ENCODE measurements at regions not wholly inside any gene's neighbourhood (a gene's known extent, or its start where the extent isn't known, plus 50 kb on each side); places are given as distances from the start of the nearest gene placed in this dataset.

DNA sequence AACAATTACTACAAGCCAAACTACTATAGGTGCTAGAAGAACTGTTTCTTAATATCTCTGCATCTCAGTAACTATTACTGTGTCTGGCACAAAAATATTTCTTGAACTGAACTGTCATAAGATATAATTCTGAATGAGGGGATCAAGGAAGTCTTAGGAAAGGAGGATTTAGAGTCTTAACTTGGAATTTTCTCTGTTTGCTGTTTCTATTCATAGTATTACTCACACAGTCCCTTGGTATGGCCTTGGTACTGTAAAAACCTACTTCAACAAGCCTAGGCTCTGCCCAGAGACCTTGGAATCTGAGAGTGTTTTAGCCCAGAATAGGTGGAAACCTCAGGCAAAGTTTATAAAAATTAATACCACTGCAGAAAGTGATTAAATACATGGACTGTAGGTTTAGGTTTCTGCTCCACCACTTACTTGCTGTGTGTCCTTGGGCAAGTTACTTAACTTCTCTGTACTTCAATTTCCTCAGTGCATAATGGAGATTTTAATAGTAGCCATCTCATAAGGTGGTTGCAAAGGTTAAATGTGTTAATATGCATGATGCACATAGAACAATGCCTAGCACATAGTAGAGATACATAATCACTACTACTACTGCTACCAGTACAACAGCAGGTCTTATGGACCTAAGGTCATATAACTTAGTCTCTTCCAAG is 87.4 kb upstream of the NFIA start:
- Mint-ChIP-seq H3K27me3 (peaks cover 2% of the 10 kb centered on the region), H3K27ac (no peak overlapping the region)
- ATAC-seq: no peak

DNA sequence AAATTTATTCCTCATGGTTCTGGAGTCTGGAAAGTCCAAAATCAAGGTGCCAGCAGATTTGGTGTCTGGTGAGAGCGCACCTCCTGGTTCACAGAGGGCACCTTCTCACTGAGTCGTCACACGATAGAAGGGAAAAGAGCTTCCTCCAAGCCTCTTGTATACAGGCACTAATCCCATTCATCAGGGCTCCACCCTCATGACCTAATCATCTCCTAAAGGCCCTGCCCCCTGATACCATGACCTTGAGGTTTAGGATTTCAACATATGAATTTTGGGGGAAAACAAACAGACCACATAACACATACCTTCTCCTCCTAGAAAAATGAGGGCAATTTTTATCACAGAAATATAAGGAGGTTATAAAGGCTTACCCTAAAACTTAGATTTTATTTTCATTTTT is 88.0 kb upstream of the NFIA start:
- peaks cover 2% of the 10 kb centered on the region for H3K27me3 Mint-ChIP-seq
- no peaks in the 10 kb centered on the region for H3K9me3 Mint-ChIP-seq
- no peak for DNase-seq
- H3K27ac Mint-ChIP-seq: no peak overlapping the region
- no peak overlapping the region for H3K4me3 Mint-ChIP-seq
- H3K4me1 Mint-ChIP-seq: no peaks in the 10 kb centered on the region
- H3K36me3 Mint-ChIP-seq (ENCODE audit: low read depth): no peaks in the 10 kb centered on the region
- ATAC-seq: no peak

More for the DNA sequence above, 87.4 kb upstream of the NFIA start:
- H3K36me3 Mint-ChIP-seq (ENCODE audit: low read depth): no peaks in the 10 kb centered on the region
- no peaks in the 10 kb centered on the region for H3K4me1 Mint-ChIP-seq
- no peaks in the 10 kb centered on the region for H3K9me3 Mint-ChIP-seq
- H3K4me3 Mint-ChIP-seq: no peak overlapping the region
- no peak for DNase-seq

DNA sequence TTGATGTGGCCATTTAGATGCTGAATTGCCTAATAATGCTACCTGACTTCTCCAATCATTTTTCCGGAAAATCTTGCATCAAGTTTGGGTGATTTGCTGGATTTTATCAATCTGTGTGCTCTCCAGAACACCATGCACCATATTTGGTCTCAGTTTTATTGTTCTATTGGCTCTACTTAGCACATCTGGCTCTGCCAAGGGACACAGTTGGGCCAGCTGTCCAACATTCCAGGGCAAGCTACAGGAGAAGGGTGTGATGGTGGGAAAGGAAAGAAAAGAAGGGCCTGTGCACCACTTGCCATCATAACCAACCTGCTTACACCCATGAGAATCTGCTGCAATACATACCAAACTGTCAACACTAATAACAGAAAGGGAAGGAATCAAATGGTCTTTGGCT is 90.2 kb upstream of the NFIA start:
- no peaks in the 10 kb centered on the region for H3K9me3 Mint-ChIP-seq
- H3K36me3 Mint-ChIP-seq (ENCODE audit: low read depth): no peaks in the 10 kb centered on the region
- H3K4me1 Mint-ChIP-seq: no peaks in the 10 kb centered on the region
- no peak overlapping the region for H3K4me3 Mint-ChIP-seq
- no peak for ATAC-seq
- no peak for DNase-seq
- H3K27ac Mint-ChIP-seq: no peak overlapping the region
- H3K27me3 Mint-ChIP-seq: peaks cover 2% of the 10 kb centered on the region

DNA sequence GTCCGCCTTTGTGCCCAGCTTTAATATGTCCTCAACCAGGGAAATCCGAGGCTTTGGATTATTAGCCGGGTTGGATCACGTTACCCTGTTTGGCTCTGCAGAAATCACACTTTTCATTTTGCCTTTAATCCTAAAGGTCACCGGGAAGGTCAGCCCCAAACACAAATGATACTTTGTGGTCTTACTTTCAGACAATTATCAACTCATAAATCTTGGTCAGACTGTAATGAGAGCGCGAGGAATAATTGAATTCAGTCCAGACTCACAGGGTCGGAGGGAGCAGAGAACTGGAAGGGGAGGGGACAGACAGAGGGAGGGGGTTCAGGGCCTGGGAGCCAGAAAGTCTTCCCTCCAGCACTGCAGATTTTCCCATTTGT is 91.7 kb upstream of the NFIA start:
- ATAC-seq (no peak), DNase-seq (no peak)
- Mint-ChIP-seq H3K27ac (no peak overlapping the region), H3K36me3 (ENCODE audit: low read depth) (no peaks in the 10 kb centered on the region), H3K4me1 (no peaks in the 10 kb centered on the region), H3K27me3 (peaks cover 2% of the 10 kb centered on the region), H3K9me3 (no peaks in the 10 kb centered on the region), H3K4me3 (no peak overlapping the region)

DNA sequence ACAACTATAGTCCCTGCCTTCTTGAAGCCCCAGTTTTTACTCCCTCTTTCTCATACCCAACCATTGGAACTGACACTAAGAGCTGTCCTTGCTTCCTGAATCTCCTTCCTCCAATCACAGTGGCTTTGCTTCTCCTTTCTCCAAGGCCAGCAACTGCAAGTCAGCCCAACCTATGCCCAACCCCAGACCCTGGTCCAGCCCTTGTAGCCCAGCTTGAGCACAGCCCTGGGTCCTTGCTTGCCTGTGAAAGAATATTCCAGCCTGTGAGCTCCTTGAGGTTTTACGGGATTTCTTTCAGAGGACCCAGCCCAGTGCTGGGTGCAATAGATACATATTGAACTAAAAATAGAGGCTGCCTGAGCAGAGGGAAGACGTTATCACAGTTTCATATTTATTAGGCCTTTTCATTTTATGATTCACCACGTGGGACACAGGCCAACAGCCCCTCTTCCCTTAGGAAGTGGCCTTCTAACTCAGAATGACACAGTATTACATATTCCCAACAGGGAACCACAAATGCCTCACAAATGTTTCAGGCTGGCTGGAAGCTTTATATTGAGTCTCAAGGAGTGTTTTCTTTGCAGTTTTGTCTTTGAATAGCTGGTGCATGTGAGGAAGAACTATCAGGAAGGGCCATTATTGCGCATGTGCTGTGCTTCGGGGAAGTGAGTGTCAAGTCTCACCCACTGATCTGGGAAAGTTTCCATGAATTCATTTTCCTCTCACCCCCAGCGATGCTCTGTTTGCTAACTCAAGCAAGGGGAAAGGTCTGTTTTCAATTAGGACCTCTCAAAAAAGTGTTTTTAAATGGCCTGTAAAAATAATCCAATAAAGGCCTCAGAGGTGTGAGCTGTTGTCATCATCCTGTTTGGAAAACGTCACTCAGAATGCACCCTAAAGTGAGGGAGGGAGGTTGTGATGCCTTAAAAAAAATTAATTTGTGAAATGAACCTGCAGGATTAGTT is 92.3 kb upstream of the NFIA start:
- ATAC-seq (no peak), DNase-seq (no peak)
- Mint-ChIP-seq H3K4me3 (no peak overlapping the region), H3K4me1 (no peaks in the 10 kb centered on the region), H3K36me3 (ENCODE audit: low read depth) (no peaks in the 10 kb centered on the region), H3K27me3 (peaks cover 2% of the 10 kb centered on the region), H3K9me3 (no peaks in the 10 kb centered on the region), H3K27ac (no peak overlapping the region)

DNA sequence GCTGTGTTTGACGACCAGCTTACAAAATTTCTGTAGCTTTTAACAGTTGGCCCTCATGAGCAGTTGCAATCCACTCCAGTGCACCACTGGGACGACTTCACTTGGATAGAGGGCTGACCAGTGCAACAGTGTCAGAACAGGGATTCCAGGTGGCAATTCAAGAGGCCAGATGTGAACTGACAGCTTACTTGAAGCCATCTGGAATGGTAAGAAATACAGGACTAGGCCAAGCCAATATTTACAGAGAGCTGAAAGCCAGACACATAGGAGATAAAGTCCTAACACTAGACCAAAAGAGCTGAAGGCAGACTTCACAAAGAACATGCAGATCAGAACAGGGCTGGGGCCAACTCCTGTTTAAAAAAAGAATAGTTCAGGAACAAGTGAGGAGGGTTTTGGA is 93.5 kb upstream of the NFIA start:
- Mint-ChIP-seq H3K36me3 (ENCODE audit: low read depth) (no peaks in the 10 kb centered on the region), H3K27me3 (peaks cover 2% of the 10 kb centered on the region), H3K4me3 (no peak overlapping the region), H3K27ac (no peak overlapping the region), H3K4me1 (no peaks in the 10 kb centered on the region), H3K9me3 (no peaks in the 10 kb centered on the region)
- DNase-seq (no peak), ATAC-seq (no peak)

DNA sequence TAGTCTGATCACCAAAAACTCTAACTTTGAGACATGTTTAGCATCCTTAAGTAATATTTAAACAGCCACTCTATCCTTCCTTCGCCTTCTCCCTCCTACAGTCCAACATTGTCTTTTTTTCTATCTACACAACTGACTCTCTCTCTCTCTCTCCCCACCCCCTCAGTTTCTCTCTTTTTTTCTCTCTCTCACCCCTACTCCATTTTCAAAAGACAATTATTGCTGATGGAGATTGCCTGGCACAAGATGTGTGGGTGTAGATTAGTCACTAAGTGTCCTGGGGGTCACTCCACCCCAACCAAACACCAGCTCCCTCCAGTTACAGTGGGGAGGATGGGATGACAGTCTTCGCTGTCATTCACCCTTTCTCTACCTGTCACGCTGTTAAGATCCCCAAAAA is 94.5 kb upstream of the NFIA start:
- DNase-seq (no peak), ATAC-seq (no peak)
- H3K36me3 Mint-ChIP-seq (ENCODE audit: low read depth): no peaks in the 10 kb centered on the region

DNA sequence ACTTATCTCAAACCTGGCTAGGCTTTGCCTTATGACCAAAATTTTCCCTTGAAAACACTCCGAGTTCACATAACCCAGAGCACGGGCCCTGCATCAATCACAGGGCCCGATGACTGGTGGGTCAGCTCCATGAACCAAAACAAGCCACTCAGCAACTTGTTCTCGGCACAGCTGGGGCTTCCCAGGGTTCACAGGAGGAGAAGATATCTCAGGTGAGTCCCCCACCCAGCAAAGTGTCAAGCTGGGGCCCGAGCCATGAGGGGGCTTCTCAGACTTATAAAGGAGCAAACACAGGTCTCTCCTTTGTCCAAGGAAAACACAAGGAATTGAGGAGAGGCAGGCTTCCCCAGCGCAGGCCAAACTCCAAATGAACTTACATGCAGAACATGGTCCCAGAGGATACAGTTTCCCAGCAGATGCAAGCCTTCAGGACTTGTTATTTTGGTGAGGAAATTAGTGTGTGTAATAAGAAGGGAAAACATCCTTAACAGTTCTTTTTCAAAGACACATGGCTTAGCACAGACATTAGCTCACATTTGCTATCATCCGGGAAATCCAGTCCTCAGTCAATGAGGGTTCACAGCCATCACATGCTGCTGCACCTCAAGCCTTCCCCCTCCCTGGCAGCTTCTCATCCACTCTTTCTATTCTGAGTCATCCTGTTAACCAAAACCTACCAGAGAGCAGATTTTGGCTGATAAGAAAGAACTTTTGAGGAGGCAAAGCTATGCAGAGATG is 98.1 kb upstream of the NFIA start:
- no peak for DNase-seq
- peak; percentile 65 for ATAC-seq
- Mint-ChIP-seq H3K4me3 (no peak overlapping the region), H3K9me3 (no peaks in the 10 kb centered on the region), H3K27me3 (no peaks in the 10 kb centered on the region), H3K36me3 (ENCODE audit: low read depth) (no peaks in the 10 kb centered on the region), H3K4me1 (peaks cover 2% of the 10 kb centered on the region), H3K27ac (peak overlapping the region; percentile 17)

More for the DNA sequence above, 94.5 kb upstream of the NFIA start:
- Mint-ChIP-seq H3K27ac (no peak overlapping the region), H3K4me3 (no peak overlapping the region), H3K4me1 (peaks cover 2% of the 10 kb centered on the region), H3K27me3 (peaks cover 2% of the 10 kb centered on the region), H3K9me3 (no peaks in the 10 kb centered on the region)

DNA sequence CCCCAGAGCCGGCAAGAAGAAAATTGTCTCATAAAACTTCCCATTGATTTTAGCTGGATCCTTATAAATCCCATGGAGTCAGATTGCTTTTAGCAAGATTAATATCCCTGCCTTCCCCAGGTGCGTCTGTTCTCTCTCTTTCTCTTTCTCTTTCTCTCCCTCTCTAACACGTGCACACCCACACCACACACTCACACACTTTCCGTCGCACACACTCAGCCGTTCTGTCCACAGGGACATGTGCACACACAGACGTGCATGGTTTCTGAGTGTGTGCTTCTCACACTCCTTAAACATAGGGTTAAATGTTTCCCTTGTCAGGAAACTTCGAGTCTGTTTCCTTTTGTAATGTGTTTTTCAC is 98.7 kb upstream of the NFIA start:
- ATAC-seq: no peak
- H3K36me3 Mint-ChIP-seq (ENCODE audit: low read depth): no peaks in the 10 kb centered on the region

DNA sequence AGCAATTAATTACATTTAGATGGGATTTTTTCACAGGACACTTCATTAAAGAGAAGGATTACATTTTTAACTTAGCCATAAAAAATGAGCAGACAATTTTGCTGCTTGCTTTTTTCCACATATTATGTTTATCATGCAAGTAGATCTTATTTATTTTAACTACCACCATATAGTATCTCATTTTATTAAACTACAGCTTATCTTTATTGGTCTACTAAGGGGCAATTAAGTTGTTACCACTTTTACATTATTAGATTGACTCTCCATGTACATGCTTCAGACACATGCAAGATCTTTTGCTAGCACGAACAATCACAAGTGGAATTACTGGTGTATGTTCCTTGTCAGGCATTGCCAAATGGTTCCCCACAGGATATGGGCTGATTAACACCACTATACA is 99.8 kb upstream of the NFIA start:
- no peaks in the 10 kb centered on the region for H3K36me3 Mint-ChIP-seq (ENCODE audit: low read depth)
- H3K4me3 Mint-ChIP-seq: no peak overlapping the region
- peaks cover 2% of the 10 kb centered on the region for H3K4me1 Mint-ChIP-seq
- ATAC-seq (no peak), DNase-seq (no peak)
- H3K27me3 Mint-ChIP-seq: no peaks in the 10 kb centered on the region
- no peaks in the 10 kb centered on the region for H3K9me3 Mint-ChIP-seq
- no peak overlapping the region for H3K27ac Mint-ChIP-seq

More for the DNA sequence above, 98.7 kb upstream of the NFIA start:
- Mint-ChIP-seq H3K9me3 (no peaks in the 10 kb centered on the region), H3K27me3 (no peaks in the 10 kb centered on the region), H3K4me1 (peaks cover 2% of the 10 kb centered on the region), H3K27ac (peak overlapping the region; percentile 17), H3K4me3 (no peak overlapping the region)
- no peak for DNase-seq

DNA sequence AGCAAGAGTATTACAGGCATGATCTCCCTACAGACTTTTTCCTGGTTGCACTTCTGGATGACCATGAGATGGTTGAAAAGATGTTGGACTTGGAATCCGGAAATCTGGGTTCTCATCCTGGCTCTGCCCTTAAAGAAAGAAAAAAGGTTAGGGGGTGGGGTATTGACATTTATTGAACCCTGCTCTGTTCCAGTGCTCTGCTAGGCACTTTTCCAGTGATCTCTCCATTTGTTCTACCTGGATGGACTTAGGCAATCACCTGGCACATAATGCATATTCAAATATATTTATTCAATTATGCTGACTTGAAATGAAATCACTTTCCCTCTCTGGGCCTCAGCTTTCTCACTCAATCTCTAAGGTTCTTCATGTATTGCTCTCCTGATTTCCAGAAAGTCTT is 101.0 kb upstream of the NFIA start:
- no peak overlapping the region for H3K27ac Mint-ChIP-seq
- H3K27me3 Mint-ChIP-seq: no peaks in the 10 kb centered on the region
- ATAC-seq: no peak

DNA sequence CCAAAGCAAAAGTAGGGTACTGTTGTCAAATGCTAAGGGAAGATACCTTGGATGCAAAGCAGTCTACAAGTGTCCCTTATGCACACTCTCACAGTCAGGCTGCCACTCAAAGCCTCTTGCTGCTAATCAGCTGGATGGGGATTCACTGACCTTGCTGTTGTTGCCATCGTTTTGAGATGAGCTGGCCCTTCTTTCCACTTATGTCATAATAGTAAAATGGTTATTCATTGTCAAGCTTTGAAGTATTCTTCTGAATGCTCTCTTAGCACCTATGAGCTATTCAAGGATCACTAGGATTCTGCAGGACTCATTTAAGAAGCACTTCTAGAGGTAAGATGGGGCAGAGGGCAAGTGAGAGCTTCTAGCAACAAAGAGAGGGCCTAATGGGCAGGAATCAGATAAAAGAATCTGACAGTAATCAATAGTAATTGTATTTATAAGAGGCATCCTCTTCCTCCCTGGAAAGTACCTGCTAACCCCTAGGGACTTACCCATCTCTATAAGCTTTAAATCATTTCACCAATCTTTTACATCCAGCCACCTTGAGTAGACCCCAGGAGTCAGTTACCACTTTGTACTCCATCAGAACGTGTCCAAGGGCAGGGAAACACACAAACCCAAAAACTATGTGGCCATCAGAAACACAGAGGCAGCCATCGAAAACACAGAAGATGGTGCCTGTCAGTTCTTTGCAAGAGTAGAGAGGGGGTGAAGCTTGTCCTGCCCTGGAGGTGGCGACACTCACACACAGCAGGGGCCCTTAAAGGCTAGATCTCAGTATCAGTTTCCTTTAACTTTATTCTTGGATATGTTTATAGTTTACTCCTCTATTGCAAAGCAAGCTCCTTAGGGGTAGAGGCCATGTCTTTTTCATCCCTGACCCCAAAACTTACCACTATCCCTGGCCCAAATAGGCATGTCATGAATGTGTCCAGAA is 103.7 kb upstream of the NFIA start:
- no peaks in the 10 kb centered on the region for H3K9me3 Mint-ChIP-seq
- peak; percentile 62 for ATAC-seq
- H3K36me3 Mint-ChIP-seq (ENCODE audit: low read depth): no peaks in the 10 kb centered on the region
- H3K4me3 Mint-ChIP-seq: no peak overlapping the region
- H3K27ac Mint-ChIP-seq: no peak overlapping the region
- H3K27me3 Mint-ChIP-seq: no peaks in the 10 kb centered on the region
- H3K4me1 Mint-ChIP-seq: peaks cover under 1% of the 10 kb centered on the region
- DNase-seq: peak; percentile 15

More for the DNA sequence above, 101.0 kb upstream of the NFIA start:
- peaks cover 2% of the 10 kb centered on the region for H3K4me1 Mint-ChIP-seq
- H3K9me3 Mint-ChIP-seq: no peaks in the 10 kb centered on the region
- DNase-seq: no peak
- no peaks in the 10 kb centered on the region for H3K36me3 Mint-ChIP-seq (ENCODE audit: low read depth)
- H3K4me3 Mint-ChIP-seq: no peak overlapping the region

DNA sequence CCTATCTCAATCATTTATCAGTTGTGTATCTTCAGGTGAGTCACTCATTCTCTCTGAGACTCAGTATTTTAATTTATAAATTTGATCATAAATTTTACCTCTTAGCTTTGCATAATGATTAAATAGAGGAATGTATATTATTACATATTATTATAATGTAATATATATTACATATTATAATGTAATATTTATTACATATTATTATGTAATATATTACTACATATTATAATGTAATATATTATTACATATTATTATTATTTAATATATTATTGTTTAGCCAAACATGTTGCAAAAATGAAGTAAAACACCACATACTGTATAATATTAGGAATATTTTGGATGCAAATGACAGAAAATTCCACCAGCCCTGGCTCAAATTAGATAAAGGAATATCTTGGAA is 104.7 kb upstream of the NFIA start:
- no peak for ATAC-seq
- DNase-seq: no peak
- H3K36me3 Mint-ChIP-seq (ENCODE audit: low read depth): no peaks in the 10 kb centered on the region
- no peaks in the 10 kb centered on the region for H3K9me3 Mint-ChIP-seq
- no peaks in the 10 kb centered on the region for H3K27me3 Mint-ChIP-seq
- no peak overlapping the region for H3K4me3 Mint-ChIP-seq
- no peak overlapping the region for H3K27ac Mint-ChIP-seq
- no peaks in the 10 kb centered on the region for H3K4me1 Mint-ChIP-seq

Measured in activated naive CD8-positive, alpha-beta T cell treated with anti-CD3 and anti-CD28 coated beads, Interleukin-2, amount 50 U/mL, for 24 hours (primary cell).